DMS79 (cell line): ENCODE measurements at regions not wholly inside any gene's neighbourhood (a gene's known extent, or its start where the extent isn't known, plus 50 kb on each side); places are given as distances from the start of the nearest gene placed in this dataset.
"Not testable (repeated sequence)": the region's sequence is repeated elsewhere in the genome, so short reads cannot be mapped to it uniquely, and the experiment has no call there.

ENCODE experiments used
- DNase-seq: peaks from one replicate; lab custom pipeline; 2025; lab: John Stamatoyannopoulos, UW

- no peak for DNase-seq
These were observed 507.5 kb downstream of the NAV3 start for GRCh38 chr12:78338054-78338785.

GRCh38 chr12:78340406-78340805 is 509.7 kb downstream of the NAV3 start:
- DNase-seq = no peak

- no peak for DNase-seq
These were observed 513.0 kb downstream of the NAV3 start for GRCh38 chr12:78343657-78344056.

GRCh38 chr12:78359520-78359919 is 505.1 kb upstream of the SYT1 start:
- no peak for DNase-seq

GRCh38 chr12:78361683-78362082 is 502.9 kb upstream of the SYT1 start:
- DNase-seq = no peak

GRCh38 chr12:78371284-78371683 is 493.3 kb upstream of the SYT1 start:
- no peak for DNase-seq

- DNase-seq = no peak
These were observed 489.1 kb upstream of the SYT1 start for GRCh38 chr12:78375461-78375860.

- DNase-seq = no peak
These were observed 488.3 kb upstream of the SYT1 start for GRCh38 chr12:78376257-78376656.

GRCh38 chr12:78379065-78379464 is 485.5 kb upstream of the SYT1 start:
- not testable (repeated sequence) for DNase-seq

GRCh38 chr12:78383414-78383813 is 481.2 kb upstream of the SYT1 start:
- DNase-seq = no peak

- no peak for DNase-seq
These were observed 480.0 kb upstream of the SYT1 start for GRCh38 chr12:78384541-78384940.

GRCh38 chr12:78385541-78385940 is 479.0 kb upstream of the SYT1 start:
- no peak for DNase-seq

GRCh38 chr12:78386871-78387270 is 477.7 kb upstream of the SYT1 start:
- DNase-seq = no peak

- DNase-seq = no peak
These were observed 476.9 kb upstream of the SYT1 start for GRCh38 chr12:78387721-78388120.

- no peak for DNase-seq
These were observed 476.1 kb upstream of the SYT1 start for GRCh38 chr12:78388461-78388860.

- no peak for DNase-seq
These were observed 473.7 kb upstream of the SYT1 start for GRCh38 chr12:78390920-78391319.

- DNase-seq = no peak
These were observed 471.7 kb upstream of the SYT1 start for GRCh38 chr12:78392918-78393317.

- no peak for DNase-seq
These were observed 468.6 kb upstream of the SYT1 start for GRCh38 chr12:78395961-78396360.

- DNase-seq = no peak
These were observed 468.0 kb upstream of the SYT1 start for GRCh38 chr12:78396538-78396937.

- DNase-seq = no peak
These were observed 465.8 kb upstream of the SYT1 start for GRCh38 chr12:78398750-78399149.

GRCh38 chr12:78402366-78403134 is 462.0 kb upstream of the SYT1 start:
- no peak for DNase-seq

GRCh38 chr12:78403136-78403535 is 461.4 kb upstream of the SYT1 start:
- DNase-seq = no peak

GRCh38 chr12:78403681-78404080 is 460.9 kb upstream of the SYT1 start:
- no peak for DNase-seq

GRCh38 chr12:78406213-78406612 is 458.4 kb upstream of the SYT1 start:
- DNase-seq = no peak
